ENCODE measurements at regions not wholly inside any gene's neighbourhood (a gene's known extent, or its start where the extent isn't known, plus 50 kb on each side); places are given as distances from the start of the nearest gene placed in this dataset.

- DNase-seq, result no peak
Measured at GRCh38 chr13:106382534-106382933, 152.9 kb downstream of the EFNB2 start.

GRCh38 chr13:106381091-106381490 lies 154.4 kb downstream of the EFNB2 start:
- no peak for DNase-seq

GRCh38 chr13:106377931-106378662 lies 157.4 kb downstream of the EFNB2 start:
- DNase-seq, result no peak

GRCh38 chr13:106377341-106377740 lies 158.1 kb downstream of the EFNB2 start:
- DNase-seq, result no peak

- DNase-seq, result no peak
Measured at GRCh38 chr13:106376401-106377112, 158.9 kb downstream of the EFNB2 start.

GRCh38 chr13:106375085-106375484 lies 160.4 kb downstream of the EFNB2 start:
- no peak for DNase-seq

- no peak for DNase-seq
Measured at GRCh38 chr13:106374631-106375030, 160.8 kb downstream of the EFNB2 start.

GRCh38 chr13:106373989-106374572 lies 161.4 kb downstream of the EFNB2 start:
- no peak for DNase-seq

GRCh38 chr13:106373304-106373988 lies 162.0 kb downstream of the EFNB2 start:
- DNase-seq, result no peak

GRCh38 chr13:106372199-106373155 lies 163.0 kb downstream of the EFNB2 start:
- DNase-seq, result no peak

GRCh38 chr13:106371024-106371423 lies 164.4 kb downstream of the EFNB2 start:
- no peak for DNase-seq

- no peak for DNase-seq
Measured at GRCh38 chr13:106369858-106370257, 165.6 kb downstream of the EFNB2 start.

GRCh38 chr13:106369091-106369490 lies 166.4 kb downstream of the EFNB2 start:
- DNase-seq, result no peak

- DNase-seq, result no peak
Measured at GRCh38 chr13:106367361-106367971, 168.0 kb downstream of the EFNB2 start.

GRCh38 chr13:106362707-106363106 lies 172.8 kb downstream of the EFNB2 start:
- DNase-seq, result no peak

GRCh38 chr13:106361621-106362020 lies 173.8 kb downstream of the EFNB2 start:
- DNase-seq, result no peak

GRCh38 chr13:106357198-106357597 lies 178.3 kb downstream of the EFNB2 start:
- DNase-seq, result no peak

GRCh38 chr13:106355866-106356265 lies 179.6 kb downstream of the EFNB2 start:
- DNase-seq, result no peak

GRCh38 chr13:106354961-106355360 lies 180.5 kb downstream of the EFNB2 start:
- no peak for DNase-seq

GRCh38 chr13:106352850-106353249 lies 182.6 kb downstream of the EFNB2 start:
- DNase-seq, result no peak

- no peak for DNase-seq
Measured at GRCh38 chr13:106351251-106351650, 184.2 kb downstream of the EFNB2 start.

GRCh38 chr13:106350208-106350607 lies 185.3 kb downstream of the EFNB2 start:
- no peak for DNase-seq
